Esophagus muscularis mucosa (tissue), 3 donors: ENCODE measurements at regions not wholly inside any gene's neighbourhood (a gene's known extent, or its start where the extent isn't known, plus 50 kb on each side); places are given as distances from the start of the nearest gene placed in this dataset.
"Not testable (repeated sequence)": the region's sequence is repeated elsewhere in the genome, so short reads cannot be mapped to it uniquely, and the experiment has no call there.

Experiments used
- CTCF ChIP-seq, 3 experiments: fragments of 200-600 bp in 2 of 3; fragments of 450-650 bp in 1 of 3; sonication (generic) in 2 of 3; IDR thresholded peaks; one replicate each; pipeline ENCODE4 v1.5.1; 2017 to 2019; ENCODE audit warnings: antibody characterized with exemption in 3 of 3, mild to moderate bottlenecking in 2 of 3, moderate library complexity in 1 of 3
- EP300 ChIP-seq: sonication (generic); formaldehyde crosslinking; IDR thresholded peaks from one replicate; pipeline ENCODE4 v1.6.1; 2017; ENCODE audit warnings: antibody characterized with exemption

GRCh38 chr9:65456991-65457390 is 172.0 kb upstream of the FOXD4L5 start:
- TF ChIP-seq CTCF (IDR thresholded peaks at IDR 0.05); EP300: not testable (repeated sequence)
